WTC11 (cell line): ENCODE measurements at regions not wholly inside any gene's neighbourhood (a gene's known extent, or its start where the extent isn't known, plus 50 kb on each side); places are given as distances from the start of the nearest gene placed in this dataset.

Experiments
- ATAC-seq: fragments of 200-7000 bp; cut with Tn5 transposase; 2 replicates; pipeline ENCODE4 v1.10.0; 2021; ENCODE audit warnings: mild to moderate bottlenecking, moderate library complexity
- CTCF ChIA-PET: fragments of 300-600 bp; sonication (Branson Sonifier 250); formaldehyde crosslinking; loops from one replicate; lab custom pipeline; 2021; ENCODE audit warnings: antibody characterized with exemption; lab: Charles Lee
- POLR2A ChIA-PET: fragments of 350-600 bp; sonication (Branson Sonifier 250); formaldehyde crosslinking; loops from one replicate; lab custom pipeline; 2021; ENCODE audit warnings: antibody characterized with exemption; lab: Charles Lee
- DNase-seq: peaks from one replicate; pipeline ENCODE4 v3.0.0; 2021; ENCODE audit warnings: low spot score
- H3K27ac Mint-ChIP-seq: 2 replicates; pipeline ENCODE4 v1.8.0; 2021; ENCODE audit warnings: mixed read lengths
- H3K27me3 Mint-ChIP-seq: 2 replicates; pipeline ENCODE4 v1.8.0; 2021; ENCODE audit warnings: low read depth, mild to moderate bottlenecking, moderate library complexity, mixed read lengths
- H3K36me3 Mint-ChIP-seq: 2 replicates; pipeline ENCODE4 v1.8.0; 2021; ENCODE audit warnings: mixed read lengths
- H3K4me1 Mint-ChIP-seq: 2 replicates; pipeline ENCODE4 v1.8.0; 2022; ENCODE audit warnings: mixed read lengths
- H3K4me3 Mint-ChIP-seq: 2 replicates; pipeline ENCODE4 v1.8.0; 2021; ENCODE audit warnings: mild to moderate bottlenecking, moderate library complexity, mixed read lengths
- H3K9me3 Mint-ChIP-seq: 2 replicates; pipeline ENCODE4 v1.8.0; 2021; ENCODE audit warnings: mixed read lengths
- ATF1 ChIP-seq: sonication (generic); formaldehyde crosslinking; IDR thresholded peaks from 2 replicates; pipeline ENCODE4 v1.8.1; 2023; ENCODE audit warnings: mild to moderate bottlenecking, moderate library complexity, missing genetic modification reagents
- CBFB ChIP-seq: sonication (generic); formaldehyde crosslinking; IDR thresholded peaks from 2 replicates; pipeline ENCODE4 v1.8.1; 2022; ENCODE audit warnings: mild to moderate bottlenecking, low read depth, missing genetic modification reagents
- CREB1 ChIP-seq: sonication (generic); formaldehyde crosslinking; IDR thresholded peaks from 2 replicates; pipeline ENCODE4 v1.8.0; 2023; ENCODE audit warnings: mild to moderate bottlenecking, missing genetic modification reagents
- GABPB1 ChIP-seq: sonication (generic); formaldehyde crosslinking; IDR thresholded peaks from 2 replicates; pipeline ENCODE4 v1.8.1; 2023; ENCODE audit warnings: mild to moderate bottlenecking, missing genetic modification reagents
- GRHL2 ChIP-seq: fragments of 250-450 bp; sonication (Bioruptor Pico); IDR thresholded peaks from 2 replicates; pipeline ENCODE4 v1.8.0; 2022; ENCODE audit warnings: mild to moderate bottlenecking, moderate library complexity; ENCODE audit not compliant: insufficient replicate concordance, severe bottlenecking
- HMGA2 ChIP-seq: fragments of 250-450 bp; sonication (Bioruptor Pico); IDR thresholded peaks from 2 replicates; pipeline ENCODE4 v1.4.0; 2021; ENCODE audit warnings: mild to moderate bottlenecking, moderate library complexity
- NFATC4 ChIP-seq: fragments of 250-450 bp; sonication (Bioruptor Pico); IDR thresholded peaks from 2 replicates; pipeline ENCODE4 v1.9.0; 2021; ENCODE audit warnings: mild to moderate bottlenecking
- RELA ChIP-seq: sonication (generic); formaldehyde crosslinking; IDR thresholded peaks from 2 replicates; pipeline ENCODE4 v1.8.1; 2022; ENCODE audit warnings: missing genetic modification reagents, mild to moderate bottlenecking, borderline replicate concordance
- TP53 ChIP-seq: sonication (generic); formaldehyde crosslinking; IDR thresholded peaks from 2 replicates; pipeline ENCODE4 v1.8.1; 2023; ENCODE audit warnings: mild to moderate bottlenecking, missing genetic modification reagents
- ZNF121 ChIP-seq: sonication (generic); formaldehyde crosslinking; IDR thresholded peaks from 2 replicates; pipeline ENCODE4 v1.8.0; 2023; ENCODE audit warnings: missing genetic modification reagents
- ZNF232 ChIP-seq: sonication (generic); formaldehyde crosslinking; IDR thresholded peaks from 2 replicates; pipeline ENCODE4 v1.8.0; 2022; ENCODE audit warnings: mild to moderate bottlenecking, missing genetic modification reagents
- ZNF671 ChIP-seq: fragments of 250-450 bp; sonication (Bioruptor Pico); IDR thresholded peaks from 2 replicates; pipeline ENCODE4 v1.8.0; 2021; ENCODE audit warnings: mild to moderate bottlenecking
- TF ChIP-seq, protein P1 (sequence below): sonication (generic); formaldehyde crosslinking; IDR thresholded peaks from 2 replicates; pipeline ENCODE4 v1.8.1; 2022; ENCODE audit warnings: low read depth, missing genetic modification reagents, borderline replicate concordance
- TF ChIP-seq, protein P2 (sequence below): sonication (generic); formaldehyde crosslinking; IDR thresholded peaks from 2 replicates; pipeline ENCODE4 v1.8.1; 2022; ENCODE audit warnings: mild to moderate bottlenecking, moderate library complexity, missing genetic modification reagents
- TF ChIP-seq, protein P3 (sequence below): sonication (generic); formaldehyde crosslinking; IDR thresholded peaks from 2 replicates; pipeline ENCODE4 v1.8.0; 2023; ENCODE audit warnings: missing genetic modification reagents, mild to moderate bottlenecking, borderline replicate concordance
- TF ChIP-seq, protein P4 (sequence below): fragments of 250-450 bp; sonication (Bioruptor Pico); IDR thresholded peaks from 2 replicates; pipeline ENCODE4 v2.1.2; 2022; ENCODE audit warnings: mild to moderate bottlenecking, moderate library complexity
- TF ChIP-seq, protein P5 (sequence below): sonication (generic); formaldehyde crosslinking; IDR thresholded peaks from 2 replicates; pipeline ENCODE4 v1.8.1; 2023; ENCODE audit warnings: mild to moderate bottlenecking, moderate library complexity, missing genetic modification reagents
- TF ChIP-seq, protein P6 (sequence below): fragments of 250-450 bp; sonication (Bioruptor Pico); IDR thresholded peaks from 2 replicates; pipeline ENCODE4 v1.8.0; 2021; ENCODE audit warnings: mild to moderate bottlenecking
- TF ChIP-seq, protein P7 (sequence below): fragments of 250-450 bp; sonication (Bioruptor Pico); IDR thresholded peaks from 2 replicates; pipeline ENCODE4 v1.9.0; 2021; ENCODE audit warnings: mild to moderate bottlenecking
- TF ChIP-seq, protein P8 (sequence below): sonication (generic); formaldehyde crosslinking; IDR thresholded peaks from 2 replicates; pipeline ENCODE4 v1.8.0; 2022; ENCODE audit warnings: mild to moderate bottlenecking, missing genetic modification reagents

DNA sequence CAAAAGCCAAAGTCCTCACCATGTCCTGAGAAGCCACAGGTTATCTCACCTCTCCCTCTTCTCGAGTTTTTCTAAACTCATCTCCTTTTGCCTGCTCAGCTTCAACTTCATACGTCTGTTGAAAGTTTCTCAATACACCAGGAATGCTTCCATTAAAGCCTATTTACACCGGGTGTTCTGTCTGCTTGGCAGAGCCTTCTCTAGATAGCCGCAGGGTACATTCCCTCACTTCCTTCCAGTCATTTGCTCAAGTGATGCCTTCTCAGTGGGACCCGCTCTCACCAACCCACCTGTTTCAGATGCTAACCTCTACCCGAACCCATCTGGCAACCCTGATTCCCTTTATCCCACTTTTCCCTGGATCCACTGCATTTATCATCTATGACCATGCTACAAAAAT is 257.0 kb upstream of the ADGRL2 start:
- Mint-ChIP-seq H3K36me3 (no peaks in the 10 kb centered on the region), H3K4me3 (no peak overlapping the region), H3K27me3 (no peaks in the 10 kb centered on the region), H3K4me1 (peaks cover 52% of the 10 kb centered on the region), H3K27ac (peak overlapping the region; percentile 1), H3K9me3 (no peaks in the 10 kb centered on the region)
- TF ChIP-seq RELA: no peak
- DNase-seq: no peak
- ATAC-seq: peak; percentile 61
- ChIA-PET POLR2A (no interaction called here), CTCF (no interaction called here)

DNA sequence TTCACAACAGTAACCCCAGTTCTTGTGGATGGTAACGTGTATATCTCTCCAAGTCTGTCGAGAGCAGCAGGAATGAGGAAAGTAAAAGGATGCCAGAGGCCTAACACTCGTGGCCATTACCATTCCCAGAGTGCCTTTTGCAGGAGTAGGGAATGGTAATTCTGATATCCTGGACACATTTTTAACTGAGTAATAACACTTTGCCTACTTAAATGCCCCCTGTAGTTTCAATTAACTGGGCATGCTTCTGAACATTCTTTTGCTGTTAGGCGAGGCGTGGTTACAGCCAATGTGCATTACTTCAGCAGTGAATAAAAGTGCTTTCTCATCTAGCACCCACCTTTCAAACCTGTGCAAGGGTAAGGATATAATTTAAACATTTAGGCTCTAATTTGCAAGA is 258.5 kb upstream of the ADGRL2 start:
- CTCF ChIA-PET: no interaction called here
- TF ChIP-seq ZNF121 (CRISPR knock-in tag) (no peak), GRHL2 (CRISPR knock-in tag) (no peak), CBFB (CRISPR knock-in tag) (no peak), NFATC4 (no peak), ZNF671 (CRISPR knock-in tag) (no peak)
- TF ChIP-seq, protein P1, sequence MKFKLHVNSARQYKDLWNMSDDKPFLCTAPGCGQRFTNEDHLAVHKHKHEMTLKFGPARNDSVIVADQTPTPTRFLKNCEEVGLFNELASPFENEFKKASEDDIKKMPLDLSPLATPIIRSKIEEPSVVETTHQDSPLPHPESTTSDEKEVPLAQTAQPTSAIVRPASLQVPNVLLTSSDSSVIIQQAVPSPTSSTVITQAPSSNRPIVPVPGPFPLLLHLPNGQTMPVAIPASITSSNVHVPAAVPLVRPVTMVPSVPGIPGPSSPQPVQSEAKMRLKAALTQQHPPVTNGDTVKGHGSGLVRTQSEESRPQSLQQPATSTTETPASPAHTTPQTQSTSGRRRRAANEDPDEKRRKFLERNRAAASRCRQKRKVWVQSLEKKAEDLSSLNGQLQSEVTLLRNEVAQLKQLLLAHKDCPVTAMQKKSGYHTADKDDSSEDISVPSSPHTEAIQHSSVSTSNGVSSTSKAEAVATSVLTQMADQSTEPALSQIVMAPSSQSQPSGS (CRISPR knock-in tag): no peak
- TF ChIP-seq, protein P2, sequence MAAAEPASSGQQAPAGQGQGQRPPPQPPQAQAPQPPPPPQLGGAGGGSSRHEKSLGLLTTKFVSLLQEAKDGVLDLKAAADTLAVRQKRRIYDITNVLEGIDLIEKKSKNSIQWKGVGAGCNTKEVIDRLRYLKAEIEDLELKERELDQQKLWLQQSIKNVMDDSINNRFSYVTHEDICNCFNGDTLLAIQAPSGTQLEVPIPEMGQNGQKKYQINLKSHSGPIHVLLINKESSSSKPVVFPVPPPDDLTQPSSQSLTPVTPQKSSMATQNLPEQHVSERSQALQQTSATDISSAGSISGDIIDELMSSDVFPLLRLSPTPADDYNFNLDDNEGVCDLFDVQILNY (CRISPR knock-in tag): no peak
- TF ChIP-seq, protein P3, sequence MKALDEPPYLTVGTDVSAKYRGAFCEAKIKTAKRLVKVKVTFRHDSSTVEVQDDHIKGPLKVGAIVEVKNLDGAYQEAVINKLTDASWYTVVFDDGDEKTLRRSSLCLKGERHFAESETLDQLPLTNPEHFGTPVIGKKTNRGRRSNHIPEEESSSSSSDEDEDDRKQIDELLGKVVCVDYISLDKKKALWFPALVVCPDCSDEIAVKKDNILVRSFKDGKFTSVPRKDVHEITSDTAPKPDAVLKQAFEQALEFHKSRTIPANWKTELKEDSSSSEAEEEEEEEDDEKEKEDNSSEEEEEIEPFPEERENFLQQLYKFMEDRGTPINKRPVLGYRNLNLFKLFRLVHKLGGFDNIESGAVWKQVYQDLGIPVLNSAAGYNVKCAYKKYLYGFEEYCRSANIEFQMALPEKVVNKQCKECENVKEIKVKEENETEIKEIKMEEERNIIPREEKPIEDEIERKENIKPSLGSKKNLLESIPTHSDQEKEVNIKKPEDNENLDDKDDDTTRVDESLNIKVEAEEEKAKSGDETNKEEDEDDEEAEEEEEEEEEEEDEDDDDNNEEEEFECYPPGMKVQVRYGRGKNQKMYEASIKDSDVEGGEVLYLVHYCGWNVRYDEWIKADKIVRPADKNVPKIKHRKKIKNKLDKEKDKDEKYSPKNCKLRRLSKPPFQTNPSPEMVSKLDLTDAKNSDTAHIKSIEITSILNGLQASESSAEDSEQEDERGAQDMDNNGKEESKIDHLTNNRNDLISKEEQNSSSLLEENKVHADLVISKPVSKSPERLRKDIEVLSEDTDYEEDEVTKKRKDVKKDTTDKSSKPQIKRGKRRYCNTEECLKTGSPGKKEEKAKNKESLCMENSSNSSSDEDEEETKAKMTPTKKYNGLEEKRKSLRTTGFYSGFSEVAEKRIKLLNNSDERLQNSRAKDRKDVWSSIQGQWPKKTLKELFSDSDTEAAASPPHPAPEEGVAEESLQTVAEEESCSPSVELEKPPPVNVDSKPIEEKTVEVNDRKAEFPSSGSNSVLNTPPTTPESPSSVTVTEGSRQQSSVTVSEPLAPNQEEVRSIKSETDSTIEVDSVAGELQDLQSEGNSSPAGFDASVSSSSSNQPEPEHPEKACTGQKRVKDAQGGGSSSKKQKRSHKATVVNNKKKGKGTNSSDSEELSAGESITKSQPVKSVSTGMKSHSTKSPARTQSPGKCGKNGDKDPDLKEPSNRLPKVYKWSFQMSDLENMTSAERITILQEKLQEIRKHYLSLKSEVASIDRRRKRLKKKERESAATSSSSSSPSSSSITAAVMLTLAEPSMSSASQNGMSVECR (CRISPR knock-in tag): no peak
- TF ChIP-seq, protein P4, sequence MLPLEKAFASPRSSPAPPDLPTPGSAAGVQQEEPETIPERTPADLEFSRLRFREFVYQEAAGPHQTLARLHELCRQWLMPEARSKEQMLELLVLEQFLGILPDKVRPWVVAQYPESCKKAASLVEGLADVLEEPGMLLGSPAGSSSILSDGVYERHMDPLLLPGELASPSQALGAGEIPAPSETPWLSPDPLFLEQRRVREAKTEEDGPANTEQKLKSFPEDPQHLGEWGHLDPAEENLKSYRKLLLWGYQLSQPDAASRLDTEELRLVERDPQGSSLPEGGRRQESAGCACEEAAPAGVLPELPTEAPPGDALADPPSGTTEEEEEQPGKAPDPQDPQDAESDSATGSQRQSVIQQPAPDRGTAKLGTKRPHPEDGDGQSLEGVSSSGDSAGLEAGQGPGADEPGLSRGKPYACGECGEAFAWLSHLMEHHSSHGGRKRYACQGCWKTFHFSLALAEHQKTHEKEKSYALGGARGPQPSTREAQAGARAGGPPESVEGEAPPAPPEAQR: no peak
- TF ChIP-seq, protein P5, sequence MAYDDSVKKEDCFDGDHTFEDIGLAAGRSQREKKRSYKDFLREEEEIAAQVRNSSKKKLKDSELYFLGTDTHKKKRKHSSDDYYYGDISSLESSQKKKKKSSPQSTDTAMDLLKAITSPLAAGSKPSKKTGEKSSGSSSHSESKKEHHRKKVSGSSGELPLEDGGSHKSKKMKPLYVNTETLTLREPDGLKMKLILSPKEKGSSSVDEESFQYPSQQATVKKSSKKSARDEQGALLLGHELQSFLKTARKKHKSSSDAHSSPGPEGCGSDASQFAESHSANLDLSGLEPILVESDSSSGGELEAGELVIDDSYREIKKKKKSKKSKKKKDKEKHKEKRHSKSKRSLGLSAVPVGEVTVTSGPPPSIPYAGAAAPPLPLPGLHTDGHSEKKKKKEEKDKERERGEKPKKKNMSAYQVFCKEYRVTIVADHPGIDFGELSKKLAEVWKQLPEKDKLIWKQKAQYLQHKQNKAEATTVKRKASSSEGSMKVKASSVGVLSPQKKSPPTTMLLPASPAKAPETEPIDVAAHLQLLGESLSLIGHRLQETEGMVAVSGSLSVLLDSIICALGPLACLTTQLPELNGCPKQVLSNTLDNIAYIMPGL (CRISPR knock-in tag): no peak
- TF ChIP-seq, all 79 proteins: peak for 0
- Mint-ChIP-seq H3K4me3 (no peak overlapping the region), H3K36me3 (peaks cover 4% of the 10 kb centered on the region), H3K27me3 (no peaks in the 10 kb centered on the region), H3K9me3 (peaks cover 5% of the 10 kb centered on the region), H3K4me1 (peaks cover 40% of the 10 kb centered on the region), H3K27ac (no peak overlapping the region)
- POLR2A ChIA-PET: no interaction called here
- ATAC-seq: no peak
- no peak for DNase-seq

DNA sequence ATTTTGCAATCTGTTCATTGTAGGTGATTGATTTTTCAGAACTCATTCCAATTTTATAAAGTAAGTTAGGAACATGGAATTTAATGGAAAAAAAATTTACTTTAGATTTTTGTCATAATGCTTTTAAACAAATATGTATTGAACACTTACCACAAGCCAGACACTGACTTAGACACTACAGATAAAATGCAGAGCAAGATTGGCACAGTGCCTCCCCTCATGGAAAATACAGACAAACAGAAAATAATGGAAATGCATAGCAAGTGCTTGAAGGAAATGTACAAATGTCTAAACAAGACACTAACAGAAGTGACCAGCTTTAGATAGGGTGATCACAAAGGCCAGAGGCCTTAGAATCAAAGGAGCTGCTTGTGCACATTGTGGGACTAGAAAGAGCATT is 260.5 kb upstream of the ADGRL2 start:
- peaks cover 5% of the 10 kb centered on the region for H3K9me3 Mint-ChIP-seq
- POLR2A ChIA-PET: no interaction called here
- no peak for DNase-seq
- CTCF ChIA-PET: no interaction called here
- no peaks in the 10 kb centered on the region for H3K27me3 Mint-ChIP-seq
- ATAC-seq: no peak
- no peak overlapping the region for H3K4me3 Mint-ChIP-seq
- peak overlapping the region; percentile 73 for H3K27ac Mint-ChIP-seq
- H3K36me3 Mint-ChIP-seq: peaks cover 4% of the 10 kb centered on the region
- peaks cover 22% of the 10 kb centered on the region for H3K4me1 Mint-ChIP-seq
- TF ChIP-seq, protein P6, sequence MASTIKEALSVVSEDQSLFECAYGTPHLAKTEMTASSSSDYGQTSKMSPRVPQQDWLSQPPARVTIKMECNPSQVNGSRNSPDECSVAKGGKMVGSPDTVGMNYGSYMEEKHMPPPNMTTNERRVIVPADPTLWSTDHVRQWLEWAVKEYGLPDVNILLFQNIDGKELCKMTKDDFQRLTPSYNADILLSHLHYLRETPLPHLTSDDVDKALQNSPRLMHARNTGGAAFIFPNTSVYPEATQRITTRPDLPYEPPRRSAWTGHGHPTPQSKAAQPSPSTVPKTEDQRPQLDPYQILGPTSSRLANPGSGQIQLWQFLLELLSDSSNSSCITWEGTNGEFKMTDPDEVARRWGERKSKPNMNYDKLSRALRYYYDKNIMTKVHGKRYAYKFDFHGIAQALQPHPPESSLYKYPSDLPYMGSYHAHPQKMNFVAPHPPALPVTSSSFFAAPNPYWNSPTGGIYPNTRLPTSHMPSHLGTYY (CRISPR knock-in tag): no peak
- TF ChIP-seq CBFB (CRISPR knock-in tag) (no peak), GABPB1 (CRISPR knock-in tag) (no peak), ATF1 (CRISPR knock-in tag) (no peak), ZNF232 (CRISPR knock-in tag) (no peak), HMGA2 (CRISPR knock-in tag) (no peak), TP53 (CRISPR knock-in tag) (no peak), CREB1 (CRISPR knock-in tag) (no peak)
- TF ChIP-seq, protein P7, sequence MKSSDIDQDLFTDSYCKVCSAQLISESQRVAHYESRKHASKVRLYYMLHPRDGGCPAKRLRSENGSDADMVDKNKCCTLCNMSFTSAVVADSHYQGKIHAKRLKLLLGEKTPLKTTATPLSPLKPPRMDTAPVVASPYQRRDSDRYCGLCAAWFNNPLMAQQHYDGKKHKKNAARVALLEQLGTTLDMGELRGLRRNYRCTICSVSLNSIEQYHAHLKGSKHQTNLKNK: no peak
- TF ChIP-seq, protein P8, sequence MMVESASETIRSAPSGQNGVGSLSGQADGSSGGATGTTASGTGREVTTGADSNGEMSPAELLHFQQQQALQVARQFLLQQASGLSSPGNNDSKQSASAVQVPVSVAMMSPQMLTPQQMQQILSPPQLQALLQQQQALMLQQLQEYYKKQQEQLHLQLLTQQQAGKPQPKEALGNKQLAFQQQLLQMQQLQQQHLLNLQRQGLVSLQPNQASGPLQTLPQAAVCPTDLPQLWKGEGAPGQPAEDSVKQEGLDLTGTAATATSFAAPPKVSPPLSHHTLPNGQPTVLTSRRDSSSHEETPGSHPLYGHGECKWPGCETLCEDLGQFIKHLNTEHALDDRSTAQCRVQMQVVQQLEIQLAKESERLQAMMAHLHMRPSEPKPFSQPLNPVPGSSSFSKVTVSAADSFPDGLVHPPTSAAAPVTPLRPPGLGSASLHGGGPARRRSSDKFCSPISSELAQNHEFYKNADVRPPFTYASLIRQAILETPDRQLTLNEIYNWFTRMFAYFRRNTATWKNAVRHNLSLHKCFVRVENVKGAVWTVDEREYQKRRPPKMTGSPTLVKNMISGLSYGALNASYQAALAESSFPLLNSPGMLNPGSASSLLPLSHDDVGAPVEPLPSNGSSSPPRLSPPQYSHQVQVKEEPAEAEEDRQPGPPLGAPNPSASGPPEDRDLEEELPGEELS (CRISPR knock-in tag): no peak
